ENCODE measurements at regions not wholly inside any gene's neighbourhood (a gene's known extent, or its start where the extent isn't known, plus 50 kb on each side); places are given as distances from the start of the nearest gene placed in this dataset.

DNA sequence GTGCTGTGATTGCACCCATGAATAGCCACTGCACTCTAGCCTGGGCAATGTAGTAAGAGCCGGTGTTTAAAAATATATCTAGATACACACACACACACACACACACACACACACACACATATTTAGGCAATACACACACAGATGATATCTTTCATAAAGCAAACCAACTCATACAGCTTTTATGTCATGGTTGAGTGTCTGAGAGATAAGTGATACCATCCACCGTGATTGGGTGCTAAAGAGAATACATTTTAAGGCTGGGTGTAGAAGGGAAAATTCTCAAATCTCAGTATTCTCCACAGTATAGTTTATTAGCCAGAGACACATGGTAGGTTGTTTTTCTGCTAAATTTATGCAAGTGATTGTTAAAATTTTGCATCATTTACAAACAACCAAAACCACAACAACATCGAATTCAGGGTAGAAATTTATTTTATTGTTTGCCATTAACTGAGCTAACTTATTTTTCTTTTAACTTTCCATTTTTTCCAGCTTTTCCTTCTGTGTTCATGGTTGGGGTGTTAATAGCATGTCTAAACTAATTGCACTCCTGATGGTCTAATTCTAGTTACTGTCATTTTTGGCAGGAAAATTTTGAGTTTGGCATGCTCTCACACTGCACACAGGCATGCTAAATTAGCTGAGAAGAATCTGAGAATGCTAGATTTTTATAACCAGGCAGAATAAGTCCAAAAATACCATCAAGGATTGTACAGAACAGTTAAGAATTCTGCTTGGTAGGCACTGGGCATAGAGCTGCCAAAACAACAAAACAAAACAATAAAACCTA is 57.9 kb upstream of the SYPL1 start (continued):
- TF ChIP-seq E2F4 (CRISPR knock-in tag; IDR thresholded peaks at IDR 0.05; ENCODE audit: borderline replicate concordance, low read depth) (no peak), E2F5 (CRISPR knock-in tag; IDR thresholded peaks at IDR 0.05) (no peak), ESRRA (CRISPR knock-in tag; IDR thresholded peaks at IDR 0.05; ENCODE audit: borderline replicate concordance) (no peak), PREB (CRISPR knock-in tag; IDR thresholded peaks at IDR 0.05; ENCODE audit: borderline replicate concordance) (no peak), ZNF232 (CRISPR knock-in tag; IDR thresholded peaks at IDR 0.05) (no peak), GTF2I (CRISPR knock-in tag; conservative IDR thresholded peaks at IDR 0.05) (no peak)
- TF ChIP-seq, protein P1, sequence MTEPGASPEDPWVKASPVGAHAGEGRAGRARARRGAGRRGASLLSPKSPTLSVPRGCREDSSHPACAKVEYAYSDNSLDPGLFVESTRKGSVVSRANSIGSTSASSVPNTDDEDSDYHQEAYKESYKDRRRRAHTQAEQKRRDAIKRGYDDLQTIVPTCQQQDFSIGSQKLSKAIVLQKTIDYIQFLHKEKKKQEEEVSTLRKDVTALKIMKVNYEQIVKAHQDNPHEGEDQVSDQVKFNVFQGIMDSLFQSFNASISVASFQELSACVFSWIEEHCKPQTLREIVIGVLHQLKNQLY (CRISPR knock-in tag; IDR thresholded peaks at IDR 0.05): no peak

DNA sequence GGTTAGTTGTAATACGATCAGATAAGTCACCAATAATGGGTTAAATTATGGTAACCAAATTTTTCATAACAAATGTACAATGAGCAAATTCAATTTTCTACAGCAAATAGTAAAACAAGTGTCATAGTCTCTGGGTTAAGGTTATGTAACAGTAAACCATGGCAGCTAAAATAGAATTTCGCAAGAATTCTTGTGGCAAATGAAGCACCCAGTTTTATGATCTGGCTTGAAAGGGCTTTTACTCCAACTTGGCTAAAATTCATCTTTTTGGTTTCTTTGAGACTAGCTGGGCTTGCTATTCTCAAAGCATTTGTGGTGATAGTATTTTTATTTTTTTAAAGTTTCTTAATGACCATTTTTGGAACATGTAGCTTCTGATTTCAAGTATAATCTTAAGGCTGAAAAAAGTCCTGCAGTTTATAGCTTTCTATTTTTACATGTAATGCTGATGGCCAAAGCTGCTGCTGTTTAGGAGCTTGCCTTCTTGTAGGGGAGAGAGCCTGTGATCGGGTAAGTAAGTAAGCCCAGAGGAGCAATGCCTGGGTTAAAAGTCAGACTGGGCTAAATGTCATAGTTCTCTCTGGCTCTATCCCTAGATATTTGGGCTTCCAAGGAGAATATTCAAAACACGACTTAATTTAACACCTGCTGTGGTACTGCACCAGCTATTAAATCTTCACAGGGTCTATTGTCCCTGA is 55.5 kb upstream of the SYPL1 start:
- ChIA-PET POLR2A (no interaction called here), CTCF (interaction anchor here (1.0 to 2.5 kb wide), 10 partner anchors 10 to 569 kb away, joined by 3 to 27 read pairs (median 4); partner anchors contain the start of gene SYPL1)
- Mint-ChIP-seq H3K27ac (no peak overlapping the region), H3K4me1 (peaks cover 15% of the 10 kb centered on the region), H3K27me3 (ENCODE audit: low read depth) (0 out of 2 replicates have a peak, but pooled peaks cover 3% of the 10 kb centered on the region), H3K36me3 (peaks cover 11% of the 10 kb centered on the region), H3K4me3 (no peak overlapping the region), H3K9me3 (peaks cover 13% of the 10 kb centered on the region)
- ATAC-seq (no peak), DNase-seq (ENCODE audit: low spot score) (no peak)
- TF ChIP-seq CREB1 (CRISPR knock-in tag; IDR thresholded peaks at IDR 0.05) (no peak), ZNF416 (CRISPR knock-in tag; IDR thresholded peaks at IDR 0.05) (no peak), ZBTB21 (CRISPR knock-in tag; IDR thresholded peaks at IDR 0.05; ENCODE audit: borderline replicate concordance) (no peak), SP1 (CRISPR knock-in tag; conservative IDR thresholded peaks at IDR 0.05) (no peak), CREM (CRISPR knock-in tag; IDR thresholded peaks at IDR 0.05) (no peak), ZNF512 (CRISPR knock-in tag; IDR thresholded peaks at IDR 0.05; ENCODE audit: borderline replicate concordance) (no peak), E2F4 (CRISPR knock-in tag; IDR thresholded peaks at IDR 0.05; ENCODE audit: borderline replicate concordance, low read depth) (no peak), FOXJ3 (CRISPR knock-in tag; IDR thresholded peaks at IDR 0.05; ENCODE audit: borderline replicate concordance) (no peak), FOXP4 (CRISPR knock-in tag; IDR thresholded peaks at IDR 0.05) (no peak)
- TF ChIP-seq, protein P2, sequence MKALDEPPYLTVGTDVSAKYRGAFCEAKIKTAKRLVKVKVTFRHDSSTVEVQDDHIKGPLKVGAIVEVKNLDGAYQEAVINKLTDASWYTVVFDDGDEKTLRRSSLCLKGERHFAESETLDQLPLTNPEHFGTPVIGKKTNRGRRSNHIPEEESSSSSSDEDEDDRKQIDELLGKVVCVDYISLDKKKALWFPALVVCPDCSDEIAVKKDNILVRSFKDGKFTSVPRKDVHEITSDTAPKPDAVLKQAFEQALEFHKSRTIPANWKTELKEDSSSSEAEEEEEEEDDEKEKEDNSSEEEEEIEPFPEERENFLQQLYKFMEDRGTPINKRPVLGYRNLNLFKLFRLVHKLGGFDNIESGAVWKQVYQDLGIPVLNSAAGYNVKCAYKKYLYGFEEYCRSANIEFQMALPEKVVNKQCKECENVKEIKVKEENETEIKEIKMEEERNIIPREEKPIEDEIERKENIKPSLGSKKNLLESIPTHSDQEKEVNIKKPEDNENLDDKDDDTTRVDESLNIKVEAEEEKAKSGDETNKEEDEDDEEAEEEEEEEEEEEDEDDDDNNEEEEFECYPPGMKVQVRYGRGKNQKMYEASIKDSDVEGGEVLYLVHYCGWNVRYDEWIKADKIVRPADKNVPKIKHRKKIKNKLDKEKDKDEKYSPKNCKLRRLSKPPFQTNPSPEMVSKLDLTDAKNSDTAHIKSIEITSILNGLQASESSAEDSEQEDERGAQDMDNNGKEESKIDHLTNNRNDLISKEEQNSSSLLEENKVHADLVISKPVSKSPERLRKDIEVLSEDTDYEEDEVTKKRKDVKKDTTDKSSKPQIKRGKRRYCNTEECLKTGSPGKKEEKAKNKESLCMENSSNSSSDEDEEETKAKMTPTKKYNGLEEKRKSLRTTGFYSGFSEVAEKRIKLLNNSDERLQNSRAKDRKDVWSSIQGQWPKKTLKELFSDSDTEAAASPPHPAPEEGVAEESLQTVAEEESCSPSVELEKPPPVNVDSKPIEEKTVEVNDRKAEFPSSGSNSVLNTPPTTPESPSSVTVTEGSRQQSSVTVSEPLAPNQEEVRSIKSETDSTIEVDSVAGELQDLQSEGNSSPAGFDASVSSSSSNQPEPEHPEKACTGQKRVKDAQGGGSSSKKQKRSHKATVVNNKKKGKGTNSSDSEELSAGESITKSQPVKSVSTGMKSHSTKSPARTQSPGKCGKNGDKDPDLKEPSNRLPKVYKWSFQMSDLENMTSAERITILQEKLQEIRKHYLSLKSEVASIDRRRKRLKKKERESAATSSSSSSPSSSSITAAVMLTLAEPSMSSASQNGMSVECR (CRISPR knock-in tag; IDR thresholded peaks at IDR 0.05; ENCODE audit: borderline replicate concordance): no peak
- TF ChIP-seq, protein P3, sequence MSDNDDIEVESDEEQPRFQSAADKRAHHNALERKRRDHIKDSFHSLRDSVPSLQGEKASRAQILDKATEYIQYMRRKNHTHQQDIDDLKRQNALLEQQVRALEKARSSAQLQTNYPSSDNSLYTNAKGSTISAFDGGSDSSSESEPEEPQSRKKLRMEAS (CRISPR knock-in tag; IDR thresholded peaks at IDR 0.05): no peak

Data from WTC11 (cell line).